Lung (tissue), 11 donors: ENCODE measurements at regions not wholly inside any gene's neighbourhood (a gene's known extent, or its start where the extent isn't known, plus 50 kb on each side); places are given as distances from the start of the nearest gene placed in this dataset.

ENCODE experiments used
- ATAC-seq: fragments of 200-7000 bp; cut with Tn5 transposase; one replicate; pipeline ENCODE4 v1.9.1; 2020; ENCODE audit warnings: moderate number of reproducible peaks; ENCODE audit not compliant: insufficient read depth, low FRiP score
- DNase-seq, 3 donors: peaks; one replicate each; pipeline ENCODE4 v3.0.0-alpha.2; 2013 to 2017
- H3K27ac ChIP-seq, 2 donors: one replicate each; pipeline ENCODE4 v1.5.1; 2013; ENCODE audit warnings: mild to moderate bottlenecking in 2 of 2, moderate library complexity in 2 of 2, control low read depth in 1 of 2, inconsistent platforms in 1 of 2, low read depth in 1 of 2, low read length in 1 of 2
- H3K27me3 ChIP-seq, 3 donors: one replicate each; pipeline ENCODE4 v1.5.1; 2013; ENCODE audit warnings: low read length in 2 of 3; ENCODE audit not compliant: control insufficient read depth in 3 of 3, insufficient read depth in 3 of 3
- H3K36me3 ChIP-seq, 4 donors: one replicate each; pipeline ENCODE4 v1.5.1; 2013; ENCODE audit warnings: low read length in 4 of 4, mild to moderate bottlenecking in 1 of 4, moderate library complexity in 1 of 4; ENCODE audit not compliant: control insufficient read depth in 4 of 4, insufficient read depth in 4 of 4
- H3K4me1 ChIP-seq, 5 donors: one replicate each; pipeline ENCODE4 v1.5.1; 2013; ENCODE audit warnings: low read length in 5 of 5, mild to moderate bottlenecking in 2 of 5, moderate library complexity in 1 of 5; ENCODE audit not compliant: control insufficient read depth in 5 of 5, insufficient read depth in 5 of 5
- H3K4me3 ChIP-seq: one replicate; pipeline ENCODE4 v1.5.1; 2013; ENCODE audit warnings: mild to moderate bottlenecking, control low read depth, moderate library complexity
- H3K9ac ChIP-seq, 2 donors: one replicate each; pipeline ENCODE4 v1.5.1; 2013; ENCODE audit warnings: low read length in 2 of 2, control low read depth in 1 of 2; ENCODE audit not compliant: insufficient read depth in 1 of 2
- H3K9me3 ChIP-seq, 4 donors: one replicate each; pipeline ENCODE4 v1.5.1; 2013; ENCODE audit warnings: low read length in 3 of 4, mild to moderate bottlenecking in 1 of 4, moderate library complexity in 1 of 4; ENCODE audit not compliant: control insufficient read depth in 4 of 4, insufficient read depth in 3 of 4
- CTCF ChIP-seq: IDR thresholded peaks from 2 replicates; pipeline ENCODE4 v1.5.1; 2012; ENCODE audit warnings: mild to moderate bottlenecking; ENCODE audit errors: control extremely low read depth, extremely low read depth
- WGBS, 2 donors: extraction: QIAGEN DNeasy Blood & Tissue Kit; methylation state at CpG; one replicate each; pipeline ENCODE4 v1.1.7; 2013; 5-methylcytosine and 5-hydroxymethylcytosine counted together
- donor health status: control.
- donor health status: control.
- donor health status: Bipolar disorder and iron deficiency.
- donor health status: healthy.
- donor health status: DM: yes; HTN: yes; CAD: no.

- Histone ChIP-seq H3K36me3 (no peaks in the 10 kb centered on the region), H3K27me3 (peaks cover 0 to 8% (median 0%) of the 10 kb centered on the region in 3 donors), H3K27ac (no peak overlapping the region), H3K4me3 (no peak overlapping the region), H3K9me3 (peaks cover 0 to 2% (median 0%) of the 10 kb centered on the region in 4 donors), H3K4me1 (peaks cover 0 to 3% (median 0%) of the 10 kb centered on the region in 5 donors), H3K9ac (no peak overlapping the region)
- ATAC-seq (peak; percentile 44), DNase-seq (peak; percentile 44 to 71 (median 56))
- 76 to 88% methylated on average over 6 of the region's 6 CpGs for WGBS, 2 donors
- TF ChIP-seq CTCF, result no peak
Observed at GRCh38 chr2:45067859-45068570, 58.8 kb upstream of the SIX2 start.
